Lower lobe of right lung (tissue), 2 donors: ENCODE measurements at regions not wholly inside any gene's neighbourhood (a gene's known extent, or its start where the extent isn't known, plus 50 kb on each side); places are given as distances from the start of the nearest gene placed in this dataset.

Source experiments
- ATAC-seq, 2 donors: fragments of 200-7000 bp; cut with Tn5 transposase; one replicate each; pipeline ENCODE4 v1.9.1; 2020 to 2022; ENCODE audit warnings: mild to moderate bottlenecking in 2 of 2, moderate library complexity in 2 of 2
- DNase-seq: peaks from one replicate; pipeline ENCODE4 v3.0.0-alpha.2; 2020
- H3K27ac ChIP-seq: fragments of 200-600 bp; one replicate; pipeline ENCODE4 v1.8.0; 2022
- H3K27me3 ChIP-seq: fragments of 200-600 bp; one replicate; pipeline ENCODE4 v1.8.0; 2022; ENCODE audit warnings: low read depth
- H3K36me3 ChIP-seq: fragments of 200-600 bp; one replicate; pipeline ENCODE4 v1.8.0; 2022; ENCODE audit warnings: mild to moderate bottlenecking
- H3K4me1 ChIP-seq: fragments of 200-600 bp; one replicate; pipeline ENCODE4 v1.8.0; 2022
- H3K4me3 ChIP-seq: fragments of 200-600 bp; one replicate; pipeline ENCODE4 v1.8.0; 2022; ENCODE audit warnings: mild to moderate bottlenecking
- H3K9me3 ChIP-seq: fragments of 200-600 bp; one replicate; pipeline ENCODE4 v1.8.0; 2022
- intact Hi-C: fragments of 100-400 bp; cut with DNase I; formaldehyde crosslinking; loops from one replicate; pipeline ENCODE4 v1.11.0; 2022
- TF ChIP-seq, protein P1 (sequence below): fragments of 200-600 bp; IDR thresholded peaks from one replicate; pipeline ENCODE4 v1.8.0; 2022; ENCODE audit warnings: antibody characterized with exemption, mild to moderate bottlenecking
- donor health status: DM: no; HTN: yes; CAD: no; lungs with severe emphysema.

DNA sequence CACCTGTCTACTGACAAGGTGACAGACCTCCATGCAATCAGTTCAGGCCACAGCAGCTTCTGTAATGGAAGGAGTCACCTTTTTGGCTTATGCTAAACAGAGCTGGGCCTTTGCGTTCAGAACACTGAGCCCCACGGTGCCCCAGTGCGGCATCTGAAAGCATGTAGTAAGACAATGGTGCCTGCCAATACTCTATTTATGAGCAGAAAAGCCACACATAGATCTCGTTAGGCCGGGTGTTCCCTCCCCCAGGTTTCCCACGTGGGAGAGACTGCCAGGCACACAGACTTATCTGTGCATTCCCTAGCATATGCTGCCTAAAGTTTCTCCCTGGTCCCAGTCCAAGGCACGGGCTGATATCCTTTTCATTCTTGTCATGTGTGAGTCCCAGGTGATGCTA, 150.9 kb downstream of the ACTR3 start:
- Histone ChIP-seq H3K9me3 (no peaks in the 10 kb centered on the region), H3K36me3 (no peaks in the 10 kb centered on the region), H3K4me3 (no peak overlapping the region), H3K4me1 (no peaks in the 10 kb centered on the region), H3K27ac (no peak overlapping the region), H3K27me3 (no peaks in the 10 kb centered on the region)
- intact Hi-C loops = no loop called here
- DNase-seq (no peak), ATAC-seq (no peak)
- TF ChIP-seq, protein P1, sequence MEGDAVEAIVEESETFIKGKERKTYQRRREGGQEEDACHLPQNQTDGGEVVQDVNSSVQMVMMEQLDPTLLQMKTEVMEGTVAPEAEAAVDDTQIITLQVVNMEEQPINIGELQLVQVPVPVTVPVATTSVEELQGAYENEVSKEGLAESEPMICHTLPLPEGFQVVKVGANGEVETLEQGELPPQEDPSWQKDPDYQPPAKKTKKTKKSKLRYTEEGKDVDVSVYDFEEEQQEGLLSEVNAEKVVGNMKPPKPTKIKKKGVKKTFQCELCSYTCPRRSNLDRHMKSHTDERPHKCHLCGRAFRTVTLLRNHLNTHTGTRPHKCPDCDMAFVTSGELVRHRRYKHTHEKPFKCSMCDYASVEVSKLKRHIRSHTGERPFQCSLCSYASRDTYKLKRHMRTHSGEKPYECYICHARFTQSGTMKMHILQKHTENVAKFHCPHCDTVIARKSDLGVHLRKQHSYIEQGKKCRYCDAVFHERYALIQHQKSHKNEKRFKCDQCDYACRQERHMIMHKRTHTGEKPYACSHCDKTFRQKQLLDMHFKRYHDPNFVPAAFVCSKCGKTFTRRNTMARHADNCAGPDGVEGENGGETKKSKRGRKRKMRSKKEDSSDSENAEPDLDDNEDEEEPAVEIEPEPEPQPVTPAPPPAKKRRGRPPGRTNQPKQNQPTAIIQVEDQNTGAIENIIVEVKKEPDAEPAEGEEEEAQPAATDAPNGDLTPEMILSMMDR = no peak

DNA sequence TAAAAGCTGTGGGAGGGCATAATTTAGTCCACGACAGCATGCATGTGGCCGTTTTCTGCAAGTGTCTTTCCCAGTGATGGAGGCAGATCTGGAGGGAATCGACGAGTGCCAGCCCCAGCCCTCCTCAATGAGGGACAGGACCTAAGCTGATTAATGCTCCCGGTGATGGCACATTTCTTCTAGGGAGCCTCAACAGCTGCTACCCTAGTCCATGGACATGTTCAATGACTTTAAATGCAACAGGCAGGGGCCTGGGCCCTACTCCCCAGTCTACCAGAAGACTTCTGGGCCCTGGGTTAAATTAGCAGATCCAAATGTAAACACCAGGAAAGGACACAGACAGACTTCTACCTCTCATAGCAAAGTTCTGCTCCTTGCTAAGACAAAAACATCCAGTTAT, 155.1 kb downstream of the ACTR3 start:
- Histone ChIP-seq H3K4me1 (no peaks in the 10 kb centered on the region), H3K9me3 (no peaks in the 10 kb centered on the region), H3K27ac (no peak overlapping the region), H3K4me3 (no peak overlapping the region), H3K27me3 (no peaks in the 10 kb centered on the region), H3K36me3 (no peaks in the 10 kb centered on the region)
- DNase-seq (no peak), ATAC-seq (no peak)
- intact Hi-C loops = no loop called here
- TF ChIP-seq, protein P1 = no peak

DNA sequence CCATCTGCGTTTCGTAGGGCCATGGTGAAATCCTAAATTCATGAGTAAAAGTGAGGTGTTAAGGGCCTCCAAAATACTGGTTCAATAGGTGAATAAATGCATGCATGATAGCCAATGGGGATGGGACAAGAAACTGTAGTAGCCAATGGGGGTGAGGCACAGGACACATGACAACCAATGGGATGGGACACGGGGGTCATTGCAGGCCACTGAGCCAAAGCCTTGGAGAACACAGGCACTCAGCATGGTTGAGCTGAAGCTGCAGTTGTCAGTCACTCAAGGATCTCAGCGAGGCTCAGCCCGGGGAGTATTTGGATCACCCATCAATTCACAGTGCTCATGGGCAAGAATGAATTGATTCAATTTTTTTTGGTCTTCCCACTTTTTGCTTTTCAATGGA, 156.5 kb downstream of the ACTR3 start:
- no peaks in the 10 kb centered on the region for H3K4me1 ChIP-seq
- no peaks in the 10 kb centered on the region for H3K9me3 ChIP-seq
- TF ChIP-seq, protein P1 = no peak
- no peak overlapping the region for H3K4me3 ChIP-seq
- no peaks in the 10 kb centered on the region for H3K27me3 ChIP-seq
- no peaks in the 10 kb centered on the region for H3K36me3 ChIP-seq
- no peak overlapping the region for H3K27ac ChIP-seq
- intact Hi-C loops = no loop called here
- ATAC-seq (no peak), DNase-seq (no peak)

DNA sequence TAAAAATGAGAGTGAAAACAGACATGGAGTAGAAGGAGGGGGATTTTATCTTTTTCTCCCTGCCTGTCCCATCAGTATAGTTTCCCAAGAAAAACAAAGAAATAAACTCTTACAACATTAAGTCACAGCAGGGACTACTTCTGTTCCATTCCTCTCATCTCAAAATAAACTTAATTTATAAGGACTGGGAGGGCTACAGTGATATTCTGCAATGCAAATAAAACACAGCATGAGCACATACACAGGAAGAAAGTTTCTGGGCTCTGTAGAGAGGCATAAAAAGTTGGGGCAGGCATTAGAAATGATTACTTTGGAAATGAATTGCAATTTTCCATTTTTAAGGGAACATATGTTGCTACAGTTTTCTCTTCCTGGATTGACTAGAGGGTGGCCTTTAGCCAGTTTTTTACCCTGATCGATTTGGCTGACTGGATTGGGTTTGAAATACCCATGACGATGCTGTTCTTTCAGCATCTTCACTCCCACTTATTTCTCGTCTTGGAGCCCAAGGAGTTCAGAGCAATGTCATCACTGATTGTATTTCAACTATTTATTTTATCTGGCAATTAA, 157.1 kb downstream of the ACTR3 start:
- Histone ChIP-seq H3K36me3 (no peaks in the 10 kb centered on the region), H3K4me3 (no peak overlapping the region), H3K9me3 (no peaks in the 10 kb centered on the region), H3K4me1 (no peaks in the 10 kb centered on the region), H3K27ac (no peak overlapping the region), H3K27me3 (no peaks in the 10 kb centered on the region)
- no peak for DNase-seq
- intact Hi-C loops = no loop called here
- TF ChIP-seq, protein P1 = no peak
- no peak for ATAC-seq

DNA sequence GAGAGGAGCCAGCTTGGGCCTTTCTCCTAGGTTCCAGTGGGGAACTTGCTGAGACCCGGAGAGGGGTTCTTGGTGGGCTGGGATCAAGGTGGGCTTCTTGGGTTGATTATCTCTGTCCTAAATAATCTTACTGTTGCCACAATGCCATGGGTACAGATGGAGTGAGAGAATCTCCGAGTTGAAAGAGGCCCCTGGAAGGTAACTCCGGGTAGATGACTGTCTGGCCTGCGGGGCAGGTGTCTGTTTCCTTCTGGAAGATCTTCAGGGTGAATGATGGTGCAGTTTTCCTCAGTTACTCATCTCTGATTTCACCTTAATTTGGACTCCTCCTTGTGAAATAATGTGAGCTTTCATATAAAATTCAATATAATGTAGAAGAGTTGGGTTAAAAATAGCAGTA, 159.4 kb downstream of the ACTR3 start:
- DNase-seq = no peak
- ATAC-seq = no peak
- H3K4me1 ChIP-seq = no peaks in the 10 kb centered on the region
- TF ChIP-seq, protein P1 = no peak
- H3K27me3 ChIP-seq = no peaks in the 10 kb centered on the region
- H3K36me3 ChIP-seq = no peaks in the 10 kb centered on the region
- no peak overlapping the region for H3K27ac ChIP-seq
- H3K9me3 ChIP-seq = no peaks in the 10 kb centered on the region
- intact Hi-C loops = no loop called here
- H3K4me3 ChIP-seq = no peak overlapping the region

DNA sequence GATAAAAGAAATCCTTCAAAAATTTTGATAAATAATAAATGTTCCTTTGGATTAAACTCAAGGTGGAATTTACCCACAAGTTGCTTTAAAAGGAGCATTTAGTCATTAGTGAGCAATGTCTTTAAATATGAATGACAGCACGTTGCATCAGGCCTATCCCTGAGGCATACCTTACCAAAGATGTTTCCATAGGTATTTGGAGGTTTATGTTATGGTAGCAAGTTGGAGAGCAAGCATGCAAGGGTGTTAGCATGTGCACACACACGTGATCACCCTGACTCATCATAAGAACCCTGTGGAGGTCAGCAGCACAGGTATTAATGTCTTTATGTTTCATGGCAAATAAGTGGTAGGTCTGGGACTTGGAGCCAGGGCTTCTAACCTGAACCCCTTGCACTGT, 159.9 kb downstream of the ACTR3 start:
- H3K27me3 ChIP-seq = no peaks in the 10 kb centered on the region
- ATAC-seq (no peak), DNase-seq (no peak)
- H3K4me1 ChIP-seq = no peaks in the 10 kb centered on the region
- H3K4me3 ChIP-seq = no peak overlapping the region
- no peak overlapping the region for H3K27ac ChIP-seq
- H3K9me3 ChIP-seq = no peaks in the 10 kb centered on the region
- H3K36me3 ChIP-seq = no peaks in the 10 kb centered on the region
- intact Hi-C loops = no loop called here
- TF ChIP-seq, protein P1 = no peak
